Vagina (tissue), 2 donors: ENCODE measurements at regions not wholly inside any gene's neighbourhood (a gene's known extent, or its start where the extent isn't known, plus 50 kb on each side); places are given as distances from the start of the nearest gene placed in this dataset.

Experiments used
- CTCF ChIP-seq, 3 experiments: fragments of 450-650 bp in 2 of 3; fragments of 200-600 bp in 1 of 3; sonication (generic) in 1 of 3; IDR thresholded peaks; one replicate each; pipeline ENCODE4 v1.5.1; 2017 to 2019; ENCODE audit warnings: antibody characterized with exemption in 3 of 3, mild to moderate bottlenecking in 2 of 3, moderate library complexity in 2 of 3
- POLR2A ChIP-seq, 2 donors: fragments of 450-650 bp; IDR thresholded peaks; one replicate each; pipeline ENCODE4 v1.6.1; 2017; ENCODE audit warnings: antibody characterized with exemption in 2 of 2, mild to moderate bottlenecking in 2 of 2, moderate library complexity in 2 of 2
- POLR2AphosphoS5 ChIP-seq, 2 donors: sonication (generic); formaldehyde crosslinking; IDR thresholded peaks; one replicate each; pipeline ENCODE4 v1.9.0; 2017; ENCODE audit warnings: antibody characterized with exemption in 2 of 2, mild to moderate bottlenecking in 2 of 2, low read depth in 1 of 2; ENCODE audit not compliant: insufficient read depth in 1 of 2

GRCh38 chr14:46368275-46368674 lies 283.3 kb downstream of the RPL10L start:
- TF ChIP-seq CTCF (IDR thresholded peaks at IDR 0.05) (no peak), POLR2A (IDR thresholded peaks at IDR 0.05) (no peak), POLR2AphosphoS5 (IDR thresholded peaks at IDR 0.05; ENCODE audit: insufficient read depth in 1 of 2, low read depth in 1 of 2) (no peak)
